ENCODE measurements at regions not wholly inside any gene's neighbourhood (a gene's known extent, or its start where the extent isn't known, plus 50 kb on each side); places are given as distances from the start of the nearest gene placed in this dataset.

GRCh38 chr5:43772764-43773477, 169.9 kb downstream of the NNT start:
- H3K27me3 ChIP-seq (ENCODE audit: insufficient read depth, insufficient read length): no peaks in the 10 kb centered on the region
- no peak overlapping the region for H3K4me3 ChIP-seq (ENCODE audit: insufficient read length, low read depth)
- H3K36me3 ChIP-seq (ENCODE audit: insufficient read depth, insufficient read length, low read length): no peaks in the 10 kb centered on the region
- no peak overlapping the region for H3K9ac ChIP-seq (ENCODE audit: insufficient read length, low read depth)
- no peaks in the 10 kb centered on the region for H3K9me3 ChIP-seq (ENCODE audit: insufficient read depth, low read length)
- no peaks in the 10 kb centered on the region for H3K4me1 ChIP-seq (ENCODE audit: insufficient read depth, insufficient read length)
- DNase-seq (ENCODE audit: low read depth, low spot score): no peak
- TF ChIP-seq YY1 (IDR thresholded peaks at IDR 0.05; ENCODE audit: insufficient read depth, insufficient read length) (no peak), ZNF274 (IDR thresholded peaks at IDR 0.05; ENCODE audit: low read depth, low read length) (no peak), SUZ12 (IDR thresholded peaks at IDR 0.05; ENCODE audit: extremely low read depth, insufficient read depth, insufficient read length) (no peak)

- no peak for DNase-seq (ENCODE audit: low read depth, low spot score)
- Histone ChIP-seq H3K4me1 (ENCODE audit: insufficient read depth, insufficient read length) (no peaks in the 10 kb centered on the region), H3K36me3 (ENCODE audit: insufficient read depth, insufficient read length, low read length) (no peaks in the 10 kb centered on the region), H3K27me3 (ENCODE audit: insufficient read depth, insufficient read length) (no peaks in the 10 kb centered on the region), H3K9ac (ENCODE audit: insufficient read length, low read depth) (no peak overlapping the region), H3K9me3 (ENCODE audit: insufficient read depth, low read length) (no peaks in the 10 kb centered on the region), H3K4me3 (ENCODE audit: insufficient read length, low read depth) (no peak overlapping the region)
- no peak for TF ChIP-seq SUZ12 (IDR thresholded peaks at IDR 0.05; ENCODE audit: extremely low read depth, insufficient read depth, insufficient read length)
- no peak for TF ChIP-seq ZNF274 (IDR thresholded peaks at IDR 0.05; ENCODE audit: low read depth, low read length)
- TF ChIP-seq YY1 (IDR thresholded peaks at IDR 0.05; ENCODE audit: insufficient read depth, insufficient read length): no peak
Measured at GRCh38 chr5:43772458-43772763, 169.4 kb downstream of the NNT start.

- TF ChIP-seq SUZ12 (IDR thresholded peaks at IDR 0.05; ENCODE audit: extremely low read depth, insufficient read depth, insufficient read length): no peak
- TF ChIP-seq ZNF274 (IDR thresholded peaks at IDR 0.05; ENCODE audit: low read depth, low read length): no peak
- TF ChIP-seq YY1 (IDR thresholded peaks at IDR 0.05; ENCODE audit: insufficient read depth, insufficient read length): no peak
- no peaks in the 10 kb centered on the region for H3K36me3 ChIP-seq (ENCODE audit: insufficient read depth, insufficient read length, low read length)
- no peaks in the 10 kb centered on the region for H3K27me3 ChIP-seq (ENCODE audit: insufficient read depth, insufficient read length)
- no peak for DNase-seq (ENCODE audit: low read depth, low spot score)
- no peaks in the 10 kb centered on the region for H3K9me3 ChIP-seq (ENCODE audit: insufficient read depth, low read length)
- no peak overlapping the region for H3K9ac ChIP-seq (ENCODE audit: insufficient read length, low read depth)
- H3K4me1 ChIP-seq (ENCODE audit: insufficient read depth, insufficient read length): no peaks in the 10 kb centered on the region
- H3K4me3 ChIP-seq (ENCODE audit: insufficient read length, low read depth): no peak overlapping the region
Measured at GRCh38 chr5:43771611-43772031, 168.6 kb downstream of the NNT start.

- Histone ChIP-seq H3K27me3 (ENCODE audit: insufficient read depth, insufficient read length) (no peaks in the 10 kb centered on the region), H3K9me3 (ENCODE audit: insufficient read depth, low read length) (no peaks in the 10 kb centered on the region), H3K4me1 (ENCODE audit: insufficient read depth, insufficient read length) (no peaks in the 10 kb centered on the region), H3K9ac (ENCODE audit: insufficient read length, low read depth) (no peak overlapping the region), H3K4me3 (ENCODE audit: insufficient read length, low read depth) (no peak overlapping the region), H3K36me3 (ENCODE audit: insufficient read depth, insufficient read length, low read length) (no peaks in the 10 kb centered on the region)
- TF ChIP-seq SUZ12 (IDR thresholded peaks at IDR 0.05; ENCODE audit: extremely low read depth, insufficient read depth, insufficient read length) (no peak), ZNF274 (IDR thresholded peaks at IDR 0.05; ENCODE audit: low read depth, low read length) (no peak), YY1 (IDR thresholded peaks at IDR 0.05; ENCODE audit: insufficient read depth, insufficient read length) (no peak)
- DNase-seq (ENCODE audit: low read depth, low spot score): no peak
Measured at GRCh38 chr5:43769571-43770355, 166.8 kb downstream of the NNT start.

Data from NT2/D1 (cell line).